Tibial nerve (tissue), 4 donors: ENCODE measurements at regions not wholly inside any gene's neighbourhood (a gene's known extent, or its start where the extent isn't known, plus 50 kb on each side); places are given as distances from the start of the nearest gene placed in this dataset.

ENCODE experiments used
- EP300 ChIP-seq, 2 donors: sonication (generic); formaldehyde crosslinking; IDR thresholded peaks; one replicate each; pipeline ENCODE4 v1.6.1; 2017; ENCODE audit warnings: antibody characterized with exemption in 2 of 2, mild to moderate bottlenecking in 1 of 2
- POLR2A ChIP-seq, 2 donors: fragments of 450-650 bp; IDR thresholded peaks; one replicate each; pipeline ENCODE4 v1.6.1; 2017; ENCODE audit warnings: antibody characterized with exemption in 2 of 2, mild to moderate bottlenecking in 2 of 2, moderate library complexity in 2 of 2
- TF ChIP-seq, protein P1 (sequence below), 5 experiments: fragments of 200-600 bp in 3 of 5; fragments of 450-650 bp in 2 of 5; sonication (generic) in 3 of 5; IDR thresholded peaks; one replicate each; pipeline ENCODE4 v1.5.1; 2016 to 2019; ENCODE audit warnings: antibody characterized with exemption in 5 of 5, mild to moderate bottlenecking in 3 of 5, moderate library complexity in 2 of 5

- TF ChIP-seq, protein P1, sequence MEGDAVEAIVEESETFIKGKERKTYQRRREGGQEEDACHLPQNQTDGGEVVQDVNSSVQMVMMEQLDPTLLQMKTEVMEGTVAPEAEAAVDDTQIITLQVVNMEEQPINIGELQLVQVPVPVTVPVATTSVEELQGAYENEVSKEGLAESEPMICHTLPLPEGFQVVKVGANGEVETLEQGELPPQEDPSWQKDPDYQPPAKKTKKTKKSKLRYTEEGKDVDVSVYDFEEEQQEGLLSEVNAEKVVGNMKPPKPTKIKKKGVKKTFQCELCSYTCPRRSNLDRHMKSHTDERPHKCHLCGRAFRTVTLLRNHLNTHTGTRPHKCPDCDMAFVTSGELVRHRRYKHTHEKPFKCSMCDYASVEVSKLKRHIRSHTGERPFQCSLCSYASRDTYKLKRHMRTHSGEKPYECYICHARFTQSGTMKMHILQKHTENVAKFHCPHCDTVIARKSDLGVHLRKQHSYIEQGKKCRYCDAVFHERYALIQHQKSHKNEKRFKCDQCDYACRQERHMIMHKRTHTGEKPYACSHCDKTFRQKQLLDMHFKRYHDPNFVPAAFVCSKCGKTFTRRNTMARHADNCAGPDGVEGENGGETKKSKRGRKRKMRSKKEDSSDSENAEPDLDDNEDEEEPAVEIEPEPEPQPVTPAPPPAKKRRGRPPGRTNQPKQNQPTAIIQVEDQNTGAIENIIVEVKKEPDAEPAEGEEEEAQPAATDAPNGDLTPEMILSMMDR (IDR thresholded peaks at IDR 0.05), result no peak
- TF ChIP-seq POLR2A (IDR thresholded peaks at IDR 0.05) (no peak), EP300 (IDR thresholded peaks at IDR 0.05) (no peak)
Observed at GRCh38 chr6:139852067-139852466, 477.6 kb upstream of the CITED2 start.
